Activated T-helper 1 cell treated with anti-CD3 and anti-CD28 coated beads, Interleukin-12 subunit alpha, Interleukin-12 subunit beta, Interleukin-2, Interleukin-4 antibody, amounts not matched to agents 30 ng/mL and 10 ng/mL and 1 ng/mL, durations not matched to agents 14 hours and 24 hours and 36 hours (primary cell): ENCODE measurements at regions not wholly inside any gene's neighbourhood (a gene's known extent, or its start where the extent isn't known, plus 50 kb on each side); places are given as distances from the start of the nearest gene placed in this dataset.

Experiments
- DNase-seq: peaks from one replicate; pipeline ENCODE4 v3.0.0; 2021; ENCODE audit warnings: low spot score
- H3K27ac Mint-ChIP-seq: one replicate; pipeline ENCODE4 v1.8.0; 2021; ENCODE audit warnings: mild to moderate bottlenecking, mixed read lengths
- H3K27me3 Mint-ChIP-seq: one replicate; pipeline ENCODE4 v1.8.0; 2022; ENCODE audit warnings: mild to moderate bottlenecking, moderate library complexity, mixed read lengths; ENCODE audit not compliant: insufficient read depth
- H3K36me3 Mint-ChIP-seq: one replicate; pipeline ENCODE4 v1.8.0; 2021; ENCODE audit warnings: low read depth, mixed read lengths
- H3K4me1 Mint-ChIP-seq: one replicate; pipeline ENCODE4 v1.8.0; 2021; ENCODE audit warnings: low read depth, mixed read lengths
- H3K4me3 Mint-ChIP-seq: one replicate; pipeline ENCODE4 v1.8.0; 2021; ENCODE audit warnings: mild to moderate bottlenecking, moderate library complexity, mixed read lengths
- H3K9me3 Mint-ChIP-seq: one replicate; pipeline ENCODE4 v1.8.0; 2021; ENCODE audit warnings: mixed read lengths
- intact Hi-C: fragments of 100-400 bp; cut with micrococcal nuclease; formaldehyde crosslinking; loops from one replicate; pipeline ENCODE4 v1.15.1; 2024

GRCh38 chr7:71026680-71027079, 105.3 kb upstream of the GALNT17 start:
- intact Hi-C loops = no loop called here
- Mint-ChIP-seq H3K36me3 (no peaks in the 10 kb centered on the region), H3K27me3 (no peaks in the 10 kb centered on the region), H3K27ac (no peak overlapping the region), H3K4me3 (no peak overlapping the region), H3K9me3 (peaks cover 39% of the 10 kb centered on the region), H3K4me1 (no peaks in the 10 kb centered on the region)
- DNase-seq = no peak

- Mint-ChIP-seq H3K9me3 (peaks cover 37% of the 10 kb centered on the region), H3K27me3 (no peaks in the 10 kb centered on the region), H3K4me1 (no peaks in the 10 kb centered on the region), H3K27ac (no peak overlapping the region), H3K4me3 (no peak overlapping the region), H3K36me3 (no peaks in the 10 kb centered on the region)
- DNase-seq = no peak
- intact Hi-C loops = no loop called here
These were observed 97.7 kb upstream of the GALNT17 start for GRCh38 chr7:71034243-71034642.

GRCh38 chr7:71042591-71042990, 89.4 kb upstream of the GALNT17 start:
- H3K27me3 Mint-ChIP-seq = no peaks in the 10 kb centered on the region
- no peak for DNase-seq

GRCh38 chr7:71050492-71050891, 81.5 kb upstream of the GALNT17 start:
- Mint-ChIP-seq H3K27me3 (no peaks in the 10 kb centered on the region), H3K4me3 (no peak overlapping the region), H3K36me3 (no peaks in the 10 kb centered on the region), H3K9me3 (peaks cover 36% of the 10 kb centered on the region), H3K27ac (no peak overlapping the region), H3K4me1 (no peaks in the 10 kb centered on the region)
- intact Hi-C loops = no loop called here
- DNase-seq = no peak

More at GRCh38 chr7:71042591-71042990, 89.4 kb upstream of the GALNT17 start:
- Mint-ChIP-seq H3K4me3 (no peak overlapping the region), H3K9me3 (peaks cover 39% of the 10 kb centered on the region), H3K4me1 (no peaks in the 10 kb centered on the region), H3K27ac (no peak overlapping the region), H3K36me3 (no peaks in the 10 kb centered on the region)
- intact Hi-C loops = no loop called here

- Mint-ChIP-seq H3K4me3 (no peak overlapping the region), H3K27me3 (no peaks in the 10 kb centered on the region), H3K9me3 (peaks cover 36% of the 10 kb centered on the region), H3K36me3 (no peaks in the 10 kb centered on the region), H3K4me1 (no peaks in the 10 kb centered on the region), H3K27ac (no peak overlapping the region)
- intact Hi-C loops = no loop called here
- DNase-seq = no peak
These were observed 76.4 kb upstream of the GALNT17 start for GRCh38 chr7:71055504-71055903.

- Mint-ChIP-seq H3K36me3 (no peaks in the 10 kb centered on the region), H3K4me3 (no peak overlapping the region)
- intact Hi-C loops = no loop called here
These were observed 54.0 kb upstream of the GALNT17 start for GRCh38 chr7:71077743-71078476.

More at GRCh38 chr7:71077743-71078476, 54.0 kb upstream of the GALNT17 start:
- DNase-seq = no peak
- no peaks in the 10 kb centered on the region for H3K4me1 Mint-ChIP-seq
- H3K27me3 Mint-ChIP-seq = no peaks in the 10 kb centered on the region
- H3K27ac Mint-ChIP-seq = no peak overlapping the region
- H3K9me3 Mint-ChIP-seq = peaks cover 47% of the 10 kb centered on the region
